GM13976 (cell line): ENCODE measurements at regions not wholly inside any gene's neighbourhood (a gene's known extent, or its start where the extent isn't known, plus 50 kb on each side); places are given as distances from the start of the nearest gene placed in this dataset.

Experiments
- DNase-seq: peaks from one replicate; pipeline ENCODE4 v3.0.0; 2012; ENCODE audit warnings: low spot score
- CTCF ChIP-seq: IDR thresholded peaks from 2 replicates; pipeline ENCODE4 v1.5.1; 2012; ENCODE audit warnings: borderline replicate concordance, mild to moderate bottlenecking; ENCODE audit not compliant: insufficient read depth; ENCODE audit errors: extremely low read depth, missing control alignments, control extremely low read depth
- in situ Hi-C: fragments of 300-500 bp; cut with MboI; formaldehyde crosslinking; loops from one replicate; pipeline ENCODE4 v1.12.0; 2022; ENCODE audit warnings: low sequenced_read_pairs, mixed read lengths, inconsistent platforms; ENCODE audit not compliant: unreplicated experiment

DNA sequence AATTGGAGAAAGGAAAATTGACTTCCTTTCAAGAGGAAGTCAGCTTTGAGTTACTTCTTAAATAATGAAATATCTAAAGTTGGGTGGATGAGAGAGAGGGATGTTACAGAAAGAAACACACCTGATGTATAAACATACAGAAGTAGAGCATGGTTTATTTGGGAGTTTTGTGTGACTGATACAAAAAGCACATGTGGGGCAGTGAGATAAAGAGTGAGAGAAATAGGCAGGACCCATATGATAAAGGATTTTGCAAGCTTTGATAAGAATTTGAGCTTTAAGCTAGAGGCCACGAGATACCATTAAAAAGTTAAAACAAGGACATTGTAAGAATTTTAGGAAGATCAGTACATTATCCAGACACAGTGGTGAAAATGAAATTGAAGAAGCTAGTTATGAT, 263.3 kb upstream of the GPRIN3 start:
- DNase-seq = no peak
- in situ Hi-C loops = no loop called here
- no peak for TF ChIP-seq CTCF

- no peak for DNase-seq
- in situ Hi-C loops = no loop called here
- no peak for TF ChIP-seq CTCF
These were observed 260.3 kb upstream of the GPRIN3 start for GRCh38 chr4:89567936-89568335.

DNA sequence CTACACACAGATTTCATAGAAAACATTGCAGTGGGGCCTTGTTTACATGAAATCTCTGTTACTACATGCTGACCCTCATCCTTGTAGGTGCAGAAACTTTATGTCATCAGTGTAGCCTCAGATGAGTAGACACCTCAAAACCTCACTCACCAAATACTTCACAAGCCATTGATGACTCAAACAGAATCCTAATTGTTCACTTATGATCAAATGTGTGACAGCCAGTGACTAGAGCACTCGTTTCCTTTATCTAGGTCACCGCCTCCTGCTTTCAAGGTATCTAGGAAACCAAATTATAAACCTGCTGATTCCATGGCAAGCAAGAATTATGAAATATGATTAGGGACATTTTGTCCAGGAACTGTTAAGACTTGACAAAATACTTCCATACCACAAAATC, 255.8 kb upstream of the GPRIN3 start:
- no peak for DNase-seq
- no peak for TF ChIP-seq CTCF
- in situ Hi-C loops = no loop called here

DNA sequence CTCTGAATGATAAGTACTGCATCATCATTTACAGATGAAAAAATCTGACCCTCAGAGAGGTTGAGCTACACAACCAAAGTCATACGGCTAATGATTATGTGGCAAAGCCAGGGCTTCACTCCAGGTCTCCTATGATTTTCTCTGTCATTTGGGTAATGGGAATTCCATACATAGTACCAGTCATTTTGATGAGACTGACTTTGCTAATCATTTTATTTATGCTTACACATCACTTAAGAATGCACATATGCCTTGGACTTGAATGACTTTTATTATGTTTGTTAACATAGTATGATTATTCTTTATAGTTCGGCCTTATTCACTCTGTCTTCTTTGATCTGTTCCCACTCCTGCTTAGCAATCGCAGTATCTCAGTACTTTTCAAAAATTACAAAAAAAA, 255.1 kb upstream of the GPRIN3 start:
- in situ Hi-C loops = no loop called here
- no peak for TF ChIP-seq CTCF
- no peak for DNase-seq

- TF ChIP-seq CTCF = no peak
- DNase-seq = no peak
- in situ Hi-C loops = no loop called here
These were observed 253.4 kb upstream of the GPRIN3 start for GRCh38 chr4:89561048-89561447.

- in situ Hi-C loops = no loop called here
- no peak for DNase-seq
- TF ChIP-seq CTCF = no peak
These were observed 250.5 kb upstream of the GPRIN3 start for GRCh38 chr4:89558147-89558546.
